ENCODE measurements at regions not wholly inside any gene's neighbourhood (a gene's known extent, or its start where the extent isn't known, plus 50 kb on each side); places are given as distances from the start of the nearest gene placed in this dataset.

GRCh38 chr3:106249981-106250380 is 381.2 kb upstream of the CBLB start:
- Histone ChIP-seq H3K36me3 (ENCODE audit: low read depth) (no peaks in the 10 kb centered on the region), H3K4me3 (no peak overlapping the region), H3K4me1 (ENCODE audit: low read depth) (no peaks in the 10 kb centered on the region), H3K9me3 (peaks cover 5% of the 10 kb centered on the region)
- ATAC-seq (no peak), DNase-seq (no peak)
- intact Hi-C loops (cut with DNase I, micrococcal nuclease) = no loop called here
- no peak for TF ChIP-seq CTCF (IDR thresholded peaks at IDR 0.05)

GRCh38 chr3:106251160-106251892 is 382.5 kb upstream of the CBLB start:
- H3K36me3 ChIP-seq (ENCODE audit: low read depth) = no peaks in the 10 kb centered on the region
- H3K9me3 ChIP-seq = peaks cover 5% of the 10 kb centered on the region
- no peaks in the 10 kb centered on the region for H3K4me1 ChIP-seq (ENCODE audit: low read depth)
- ATAC-seq (peak; percentile 19), DNase-seq (no peak)
- no peak overlapping the region for H3K4me3 ChIP-seq
- no peak for TF ChIP-seq CTCF (IDR thresholded peaks at IDR 0.05)
- intact Hi-C loops (cut with DNase I, micrococcal nuclease) = no loop called here

GRCh38 chr3:106255870-106256248 is 387.0 kb upstream of the CBLB start:
- DNase-seq (peak in 2 of 3 donors; percentile 10 to 59), ATAC-seq (peak; percentile 88)
- Histone ChIP-seq H3K9me3 (peaks cover 5% of the 10 kb centered on the region), H3K36me3 (ENCODE audit: low read depth) (no peaks in the 10 kb centered on the region), H3K4me3 (no peak overlapping the region), H3K4me1 (ENCODE audit: low read depth) (no peaks in the 10 kb centered on the region)
- intact Hi-C loops (cut with DNase I, micrococcal nuclease) = no loop called here
- TF ChIP-seq CTCF (IDR thresholded peaks at IDR 0.05) = no peak

- ATAC-seq (no peak), DNase-seq (peak in 1 of 3 donors; percentile 12)
- H3K4me1 ChIP-seq (ENCODE audit: low read depth) = no peaks in the 10 kb centered on the region
- H3K9me3 ChIP-seq = no peaks in the 10 kb centered on the region
- H3K4me3 ChIP-seq = no peak overlapping the region
- TF ChIP-seq CTCF (IDR thresholded peaks at IDR 0.05) = no peak
- intact Hi-C loops (cut with DNase I, micrococcal nuclease) = no loop called here
- no peaks in the 10 kb centered on the region for H3K36me3 ChIP-seq (ENCODE audit: low read depth)
Observed at GRCh38 chr3:106256249-106256957, 387.6 kb upstream of the CBLB start.

GRCh38 chr3:106257172-106257571 is 388.4 kb upstream of the CBLB start:
- no peaks in the 10 kb centered on the region for H3K4me1 ChIP-seq (ENCODE audit: low read depth)
- H3K36me3 ChIP-seq (ENCODE audit: low read depth) = no peaks in the 10 kb centered on the region
- no peak overlapping the region for H3K4me3 ChIP-seq
- no peak for DNase-seq
- TF ChIP-seq CTCF (IDR thresholded peaks at IDR 0.05) = no peak
- no peak for ATAC-seq
- intact Hi-C loops (cut with DNase I, micrococcal nuclease) = no loop called here
- H3K9me3 ChIP-seq = no peaks in the 10 kb centered on the region

Data from mucosa of descending colon (tissue), 3 donors.